ENCODE measurements at regions not wholly inside any gene's neighbourhood (a gene's known extent, or its start where the extent isn't known, plus 50 kb on each side); places are given as distances from the start of the nearest gene placed in this dataset.

DNA sequence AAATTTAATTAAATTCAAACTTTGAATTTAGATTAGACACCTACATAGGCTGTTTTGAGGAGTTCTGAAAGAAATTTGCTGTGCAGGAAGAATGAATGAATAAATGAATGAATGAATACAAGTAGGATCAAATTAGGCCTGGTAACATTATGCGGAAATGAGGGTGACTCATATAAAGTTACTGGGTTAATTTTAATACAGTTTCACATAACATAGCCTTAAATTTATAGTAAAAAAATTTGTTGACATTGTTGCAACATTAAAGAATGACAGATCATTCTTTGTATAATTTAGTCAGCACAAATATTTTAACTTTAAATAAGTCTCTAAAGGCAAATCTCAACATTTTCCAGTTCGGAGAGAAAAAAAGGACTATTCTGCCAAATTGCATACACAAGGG is 1293.1 kb upstream of the SLC39A10 start:
- Histone ChIP-seq H3K9ac (ENCODE audit: low read length) (no peak overlapping the region), H3K36me3 (ENCODE audit: control insufficient read depth, insufficient read depth, low read length) (no peaks in the 10 kb centered on the region), H3K4me1 (ENCODE audit: control insufficient read depth, insufficient read depth, low read length) (no peaks in the 10 kb centered on the region), H3K4me3 (ENCODE audit: low read length) (no peak overlapping the region), H3K27ac (ENCODE audit: low read depth, low read length) (no peak overlapping the region), H3K27me3 (ENCODE audit: control insufficient read depth, insufficient read depth, low read length) (no peaks in the 10 kb centered on the region)

DNA sequence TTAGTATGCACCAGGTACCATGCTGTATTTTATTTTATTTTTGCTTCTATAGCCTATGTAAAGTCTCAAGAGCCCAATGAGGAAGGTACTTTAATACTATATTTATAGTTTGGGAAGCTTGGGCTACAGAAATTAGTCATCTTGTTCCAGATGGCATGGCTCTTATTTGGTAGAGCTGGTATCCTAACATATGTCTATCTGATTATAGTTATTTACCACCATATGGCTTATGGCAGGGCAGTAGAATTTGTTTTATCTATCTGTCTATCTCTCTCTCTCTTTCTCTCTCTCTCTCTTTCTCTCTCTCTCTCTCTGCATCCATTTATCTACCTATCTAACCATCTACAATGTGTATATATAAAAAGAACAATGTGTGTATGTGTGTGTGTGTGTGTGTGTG is 1293.7 kb upstream of the SLC39A10 start:
- Histone ChIP-seq H3K4me1 (ENCODE audit: control insufficient read depth, insufficient read depth, low read length) (no peaks in the 10 kb centered on the region), H3K9ac (ENCODE audit: low read length) (no peak overlapping the region), H3K27ac (ENCODE audit: low read depth, low read length) (no peak overlapping the region), H3K4me3 (ENCODE audit: low read length) (no peak overlapping the region), H3K27me3 (ENCODE audit: control insufficient read depth, insufficient read depth, low read length) (no peaks in the 10 kb centered on the region), H3K36me3 (ENCODE audit: control insufficient read depth, insufficient read depth, low read length) (no peaks in the 10 kb centered on the region)

DNA sequence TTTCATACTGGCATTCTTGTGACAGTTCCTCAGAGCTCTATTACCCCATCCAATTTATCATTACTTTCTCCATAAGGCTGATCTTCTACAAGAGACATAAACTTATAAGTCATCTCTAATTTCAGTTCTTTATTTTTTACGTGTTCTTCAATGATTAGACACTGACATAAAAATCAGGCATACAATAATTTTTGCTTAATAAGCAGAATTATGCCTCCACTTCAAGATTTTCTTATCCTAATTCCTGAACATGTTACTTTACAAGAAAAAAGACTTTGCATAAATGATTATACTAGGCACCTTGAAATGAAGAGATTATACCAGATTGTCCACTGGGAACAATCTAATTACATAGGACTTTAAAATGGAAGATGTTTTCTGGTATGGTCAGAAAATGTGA is 1304.5 kb upstream of the SLC39A10 start:
- H3K27me3 ChIP-seq (ENCODE audit: control insufficient read depth, insufficient read depth, low read length): no peaks in the 10 kb centered on the region
- no peak overlapping the region for H3K4me3 ChIP-seq (ENCODE audit: low read length)
- no peaks in the 10 kb centered on the region for H3K36me3 ChIP-seq (ENCODE audit: control insufficient read depth, insufficient read depth, low read length)
- H3K27ac ChIP-seq (ENCODE audit: low read depth, low read length): no peak overlapping the region
- no peak overlapping the region for H3K9ac ChIP-seq (ENCODE audit: low read length)
- no peaks in the 10 kb centered on the region for H3K4me1 ChIP-seq (ENCODE audit: control insufficient read depth, insufficient read depth, low read length)

DNA sequence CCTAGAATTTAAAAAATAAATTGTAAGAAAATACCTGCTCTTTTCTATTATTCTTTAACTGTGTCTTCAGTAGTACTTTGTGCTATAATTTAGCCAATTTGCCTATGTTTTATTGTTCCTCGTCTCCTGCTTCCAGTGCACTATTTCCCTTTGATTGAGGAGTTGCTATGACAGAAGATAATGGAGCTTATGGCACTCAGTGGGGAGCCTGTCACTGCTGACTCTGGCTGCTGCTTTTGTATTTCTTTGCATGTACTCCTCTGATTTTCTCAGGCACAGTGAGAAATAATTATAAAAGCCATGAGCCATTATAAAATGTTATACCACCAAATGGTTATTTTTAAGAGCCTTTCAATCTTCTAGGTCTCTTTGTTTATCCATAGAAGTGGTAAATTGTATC is 1310.8 kb upstream of the SLC39A10 start:
- Histone ChIP-seq H3K27me3 (ENCODE audit: control insufficient read depth, insufficient read depth, low read length) (no peaks in the 10 kb centered on the region), H3K9ac (ENCODE audit: low read length) (no peak overlapping the region), H3K27ac (ENCODE audit: low read depth, low read length) (no peak overlapping the region), H3K4me3 (ENCODE audit: low read length) (no peak overlapping the region), H3K36me3 (ENCODE audit: control insufficient read depth, insufficient read depth, low read length) (no peaks in the 10 kb centered on the region), H3K4me1 (ENCODE audit: control insufficient read depth, insufficient read depth, low read length) (no peaks in the 10 kb centered on the region)

DNA sequence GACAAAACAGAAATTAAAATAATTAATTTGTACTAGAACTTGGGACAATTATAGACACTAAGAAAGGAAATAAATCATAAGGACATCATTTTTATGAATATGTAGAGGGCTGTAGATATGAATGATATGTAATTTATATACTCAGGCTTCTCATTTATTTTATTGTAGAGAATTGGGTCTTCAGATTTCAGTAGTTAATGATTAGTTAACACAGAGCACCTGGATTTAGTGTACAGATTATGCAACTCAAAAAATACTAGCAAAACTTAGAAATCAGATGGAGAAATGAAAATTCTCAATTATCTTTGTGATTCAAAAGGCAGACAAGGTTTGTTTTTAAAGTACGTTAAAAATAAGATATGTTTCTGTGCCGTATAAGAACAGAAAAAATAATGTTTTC is 1311.7 kb upstream of the SLC39A10 start:
- Histone ChIP-seq H3K36me3 (ENCODE audit: control insufficient read depth, insufficient read depth, low read length) (no peaks in the 10 kb centered on the region), H3K9ac (ENCODE audit: low read length) (no peak overlapping the region), H3K27me3 (ENCODE audit: control insufficient read depth, insufficient read depth, low read length) (no peaks in the 10 kb centered on the region), H3K4me1 (ENCODE audit: control insufficient read depth, insufficient read depth, low read length) (no peaks in the 10 kb centered on the region), H3K4me3 (ENCODE audit: low read length) (no peak overlapping the region), H3K27ac (ENCODE audit: low read depth, low read length) (no peak overlapping the region)

DNA sequence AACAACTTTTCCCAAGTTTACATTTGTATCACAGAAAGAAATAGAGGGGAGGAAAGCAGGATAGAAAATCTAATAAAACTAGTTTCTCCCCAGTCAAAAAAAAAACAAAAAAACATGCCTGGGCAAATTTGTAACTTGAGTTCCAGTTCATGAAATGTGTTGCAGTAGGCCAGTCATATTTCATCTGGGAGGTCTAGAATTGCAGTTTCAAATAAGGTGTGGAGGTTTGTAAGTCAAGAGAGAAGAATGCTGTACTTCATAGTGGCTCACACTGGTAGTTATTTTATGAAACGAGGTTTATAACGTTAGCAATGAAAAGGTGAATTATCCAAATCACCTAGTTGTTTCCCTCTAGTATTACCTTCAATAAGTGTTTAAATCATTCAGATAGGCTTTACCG is 1313.9 kb upstream of the SLC39A10 start:
- Histone ChIP-seq H3K27me3 (ENCODE audit: control insufficient read depth, insufficient read depth, low read length) (no peaks in the 10 kb centered on the region), H3K36me3 (ENCODE audit: control insufficient read depth, insufficient read depth, low read length) (no peaks in the 10 kb centered on the region), H3K27ac (ENCODE audit: low read depth, low read length) (no peak overlapping the region), H3K4me1 (ENCODE audit: control insufficient read depth, insufficient read depth, low read length) (no peaks in the 10 kb centered on the region), H3K4me3 (ENCODE audit: low read length) (no peak overlapping the region), H3K9ac (ENCODE audit: low read length) (no peak overlapping the region)

DNA sequence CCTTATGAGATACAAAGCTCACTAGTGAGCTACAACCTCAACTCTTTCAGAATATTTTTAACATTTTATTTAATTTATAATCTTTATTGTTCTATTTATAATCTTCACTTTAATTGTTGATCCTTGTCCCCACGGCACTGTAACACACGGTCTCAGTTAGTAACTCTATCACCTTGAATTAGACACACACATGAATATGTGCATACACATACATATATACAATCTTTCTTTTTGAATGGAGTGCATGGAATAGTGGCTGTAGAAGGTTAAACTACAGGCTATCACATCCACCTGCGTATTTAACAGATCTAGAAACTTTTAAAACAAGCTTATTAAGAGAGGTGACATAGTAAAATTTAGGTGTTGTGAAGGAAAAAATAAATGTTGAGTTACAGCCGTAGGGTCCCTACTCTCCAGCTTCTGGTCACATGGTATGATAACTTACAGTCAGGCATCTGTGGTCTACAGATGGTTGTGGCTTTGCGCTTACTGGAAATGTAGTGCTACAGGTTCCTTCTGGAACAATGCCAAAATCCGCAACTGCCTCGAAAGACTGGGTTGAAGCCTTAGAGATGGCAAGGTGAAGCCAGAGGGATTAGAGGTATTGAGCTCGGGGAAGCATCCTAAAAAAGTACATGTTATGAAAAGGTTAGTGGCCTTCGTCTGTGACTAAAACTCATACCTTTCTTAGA is 1324.1 kb upstream of the SLC39A10 start:
- Histone ChIP-seq H3K27me3 (ENCODE audit: control insufficient read depth, insufficient read depth, low read length) (no peaks in the 10 kb centered on the region), H3K36me3 (ENCODE audit: control insufficient read depth, insufficient read depth, low read length) (no peaks in the 10 kb centered on the region), H3K4me1 (ENCODE audit: control insufficient read depth, insufficient read depth, low read length) (no peaks in the 10 kb centered on the region), H3K9ac (ENCODE audit: low read length) (no peak overlapping the region), H3K27ac (ENCODE audit: low read depth, low read length) (no peak overlapping the region), H3K4me3 (ENCODE audit: low read length) (no peak overlapping the region)

DNA sequence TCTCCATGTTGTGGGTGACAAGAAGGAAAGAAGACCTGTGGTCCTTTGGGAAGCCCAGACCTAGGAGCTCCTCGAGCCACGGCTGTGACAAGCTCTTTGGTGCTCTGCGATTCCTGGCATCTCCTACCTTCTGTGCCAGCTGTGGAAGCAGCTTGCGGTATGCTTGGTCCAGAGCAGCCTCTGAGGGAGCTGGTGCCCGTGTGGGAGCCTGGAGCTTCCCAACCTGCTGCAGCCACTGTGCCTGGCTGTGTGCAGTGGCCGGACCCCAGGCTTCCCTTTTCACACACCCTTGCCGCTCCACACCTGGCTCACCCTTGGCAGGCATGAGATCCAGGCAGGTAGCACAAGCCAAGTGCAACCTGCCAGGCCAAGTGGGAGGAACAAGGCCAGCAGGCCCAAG is 1328.6 kb upstream of the SLC39A10 start:
- Histone ChIP-seq H3K9ac (ENCODE audit: low read length) (no peak overlapping the region), H3K4me3 (ENCODE audit: low read length) (no peak overlapping the region), H3K36me3 (ENCODE audit: control insufficient read depth, insufficient read depth, low read length) (no peaks in the 10 kb centered on the region), H3K4me1 (ENCODE audit: control insufficient read depth, insufficient read depth, low read length) (no peaks in the 10 kb centered on the region), H3K27ac (ENCODE audit: low read depth, low read length) (no peak overlapping the region), H3K27me3 (ENCODE audit: control insufficient read depth, insufficient read depth, low read length) (no peaks in the 10 kb centered on the region)

DNA sequence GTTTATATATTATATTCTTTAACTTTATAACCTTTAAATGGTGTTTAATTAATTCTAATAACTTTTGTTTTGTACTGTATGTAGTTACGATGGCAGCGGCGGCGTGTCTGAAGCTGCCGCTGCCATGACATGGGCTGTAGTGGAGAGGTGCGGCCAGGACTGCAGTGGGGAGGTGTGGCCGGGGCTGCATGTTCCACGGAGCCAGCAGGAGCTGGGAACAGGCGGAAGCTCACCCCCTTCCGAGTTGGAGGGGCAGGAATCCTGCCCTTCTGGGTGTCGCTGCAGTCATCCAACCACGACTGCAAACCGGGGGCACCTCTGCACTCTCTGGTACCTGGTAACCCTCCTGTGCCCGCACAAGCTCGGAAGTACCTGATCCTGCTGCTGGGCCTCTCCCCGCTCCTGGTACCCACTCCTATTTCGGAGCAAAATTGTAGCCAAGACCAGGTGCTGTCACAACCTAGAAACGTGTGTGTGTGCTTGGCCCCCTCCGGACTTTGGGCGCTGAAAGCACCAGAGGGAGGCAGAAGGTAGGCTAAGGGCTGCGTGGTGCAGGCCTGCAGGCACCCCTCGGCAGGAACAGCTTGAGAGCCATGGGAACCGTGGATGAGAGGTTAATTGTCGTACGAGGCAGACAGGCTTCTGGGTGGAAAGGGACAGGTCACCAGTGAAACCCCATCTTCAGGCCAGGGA is 1329.7 kb upstream of the SLC39A10 start:
- Histone ChIP-seq H3K27ac (ENCODE audit: low read depth, low read length) (no peak overlapping the region), H3K9ac (ENCODE audit: low read length) (no peak overlapping the region), H3K4me1 (ENCODE audit: control insufficient read depth, insufficient read depth, low read length) (no peaks in the 10 kb centered on the region), H3K27me3 (ENCODE audit: control insufficient read depth, insufficient read depth, low read length) (no peaks in the 10 kb centered on the region), H3K36me3 (ENCODE audit: control insufficient read depth, insufficient read depth, low read length) (no peaks in the 10 kb centered on the region), H3K4me3 (ENCODE audit: low read length) (no peak overlapping the region)

DNA sequence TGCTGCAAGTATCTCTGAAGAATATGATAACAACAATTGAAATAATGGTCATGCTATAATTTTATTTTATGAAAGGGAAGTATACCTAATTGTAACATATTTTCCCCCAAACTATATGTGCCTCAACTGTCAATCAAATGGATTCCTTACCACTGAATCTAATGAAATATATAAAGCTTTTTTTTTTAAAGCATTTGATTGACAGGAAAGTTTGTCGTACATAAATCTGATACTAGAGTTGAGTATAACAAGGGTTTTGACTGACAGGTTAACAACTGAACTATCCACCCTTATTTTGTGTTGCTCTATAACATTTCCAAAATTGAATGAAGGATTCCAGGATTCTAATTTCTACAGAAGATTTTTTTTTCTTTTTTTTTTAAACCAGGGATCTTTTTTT is 1333.3 kb upstream of the SLC39A10 start:
- Histone ChIP-seq H3K4me3 (ENCODE audit: low read length) (no peak overlapping the region), H3K27me3 (ENCODE audit: control insufficient read depth, insufficient read depth, low read length) (no peaks in the 10 kb centered on the region), H3K36me3 (ENCODE audit: control insufficient read depth, insufficient read depth, low read length) (no peaks in the 10 kb centered on the region), H3K27ac (ENCODE audit: low read depth, low read length) (no peak overlapping the region), H3K4me1 (ENCODE audit: control insufficient read depth, insufficient read depth, low read length) (no peaks in the 10 kb centered on the region), H3K9ac (ENCODE audit: low read length) (no peak overlapping the region)

DNA sequence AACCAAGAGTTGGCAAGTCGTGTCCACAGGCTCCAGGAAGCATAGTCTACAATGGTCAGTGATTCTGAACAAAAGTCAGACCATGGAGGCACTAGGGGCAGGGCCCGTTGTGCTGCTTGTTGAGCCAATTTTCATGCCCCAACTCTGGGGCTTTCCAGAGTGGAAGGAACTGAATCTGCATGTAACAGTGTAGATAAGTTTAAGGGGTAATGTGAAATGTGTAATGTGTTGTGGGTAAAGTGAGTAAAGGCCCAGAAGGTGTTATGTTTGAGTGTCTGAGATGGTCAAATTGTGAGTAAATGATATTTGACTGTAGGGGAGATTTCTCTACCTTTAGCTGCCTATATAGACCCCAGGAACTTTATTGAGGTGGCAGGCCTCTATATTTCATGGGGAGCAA is 1336.5 kb upstream of the SLC39A10 start:
- no peak overlapping the region for H3K27ac ChIP-seq (ENCODE audit: low read depth, low read length)
- no peak overlapping the region for H3K9ac ChIP-seq (ENCODE audit: low read length)
- H3K27me3 ChIP-seq (ENCODE audit: control insufficient read depth, insufficient read depth, low read length): no peaks in the 10 kb centered on the region
- H3K36me3 ChIP-seq (ENCODE audit: control insufficient read depth, insufficient read depth, low read length): no peaks in the 10 kb centered on the region
- no peaks in the 10 kb centered on the region for H3K4me1 ChIP-seq (ENCODE audit: control insufficient read depth, insufficient read depth, low read length)
- no peak overlapping the region for H3K4me3 ChIP-seq (ENCODE audit: low read length)

DNA sequence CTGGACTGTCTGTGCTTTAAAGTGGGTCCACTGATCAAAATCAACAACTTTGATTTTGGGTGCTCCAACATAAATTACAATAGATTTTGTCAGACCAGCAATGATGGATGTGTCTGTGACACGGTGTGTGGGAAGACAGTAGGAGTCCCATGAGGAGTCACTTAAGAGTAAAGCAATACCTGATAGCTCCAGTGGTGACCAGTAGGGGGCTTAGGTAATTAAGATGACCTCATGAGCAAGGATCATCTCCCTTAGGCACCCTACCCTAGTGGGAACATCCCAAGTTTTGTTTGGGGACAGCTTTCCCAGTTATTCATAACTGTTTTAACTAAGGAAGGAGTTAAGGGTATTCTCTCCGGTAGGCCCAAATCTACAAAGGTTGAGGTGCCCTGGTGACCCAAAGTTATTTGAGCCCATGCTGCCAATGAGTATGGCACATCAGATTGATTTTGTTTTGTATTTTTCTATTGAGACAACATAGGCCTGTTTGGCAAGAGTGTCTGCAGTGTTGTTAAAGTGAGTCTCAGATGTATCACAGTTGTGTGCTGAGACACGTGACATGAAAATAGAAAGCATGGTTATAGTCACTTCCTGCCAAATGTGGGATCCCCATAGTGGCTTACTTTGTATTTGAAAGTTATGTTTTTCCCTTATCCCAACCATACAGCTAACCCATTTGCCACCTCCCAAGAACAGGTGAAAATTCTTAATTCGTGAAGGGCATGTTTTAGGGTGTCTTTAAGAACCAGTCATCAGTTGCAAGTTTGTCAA is 1337.6 kb upstream of the SLC39A10 start:
- Histone ChIP-seq H3K27ac (ENCODE audit: low read depth, low read length) (no peak overlapping the region), H3K27me3 (ENCODE audit: control insufficient read depth, insufficient read depth, low read length) (no peaks in the 10 kb centered on the region), H3K36me3 (ENCODE audit: control insufficient read depth, insufficient read depth, low read length) (no peaks in the 10 kb centered on the region), H3K4me3 (ENCODE audit: low read length) (no peak overlapping the region), H3K9ac (ENCODE audit: low read length) (no peak overlapping the region), H3K4me1 (ENCODE audit: control insufficient read depth, insufficient read depth, low read length) (no peaks in the 10 kb centered on the region)
